ENCODE measurements at regions not wholly inside any gene's neighbourhood (a gene's known extent, or its start where the extent isn't known, plus 50 kb on each side); places are given as distances from the start of the nearest gene placed in this dataset.

- no peak for TF ChIP-seq CEBPB (IDR thresholded peaks at IDR 0.05)
- no peak for TF ChIP-seq TEAD4 (IDR thresholded peaks at IDR 0.05)
- TF ChIP-seq, protein P1, sequence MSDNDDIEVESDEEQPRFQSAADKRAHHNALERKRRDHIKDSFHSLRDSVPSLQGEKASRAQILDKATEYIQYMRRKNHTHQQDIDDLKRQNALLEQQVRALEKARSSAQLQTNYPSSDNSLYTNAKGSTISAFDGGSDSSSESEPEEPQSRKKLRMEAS (IDR thresholded peaks at IDR 0.05), result no peak
- no peak for TF ChIP-seq ZBTB7A (IDR thresholded peaks at IDR 0.05; ENCODE audit: low read depth)
- no peak for TF ChIP-seq EGR1 (IDR thresholded peaks at IDR 0.05)
- no peak for TF ChIP-seq CREB1 (IDR thresholded peaks at IDR 0.05; ENCODE audit: low read depth)
- TF ChIP-seq FOXM1 (IDR thresholded peaks at IDR 0.05; ENCODE audit: borderline replicate concordance, low read depth), result no peak
- TF ChIP-seq USF1 (IDR thresholded peaks at IDR 0.05), result no peak
- no peak for TF ChIP-seq NFIC (IDR thresholded peaks at IDR 0.05)
- no peak for TF ChIP-seq RAD21 (IDR thresholded peaks at IDR 0.05; ENCODE audit: low read depth)
Measured at GRCh38 chr7:91771921-91772815, 108.3 kb downstream of the MTERF1 start.

- TF ChIP-seq RAD21 (IDR thresholded peaks at IDR 0.05; ENCODE audit: low read depth), result no peak
- TF ChIP-seq YY1 (IDR thresholded peaks at IDR 0.05; ENCODE audit: low read depth), result no peak
- TF ChIP-seq NFIC (IDR thresholded peaks at IDR 0.05), result no peak
- TF ChIP-seq CEBPB (IDR thresholded peaks at IDR 0.05), result no peak
- no peak for TF ChIP-seq TCF12 (IDR thresholded peaks at IDR 0.05; ENCODE audit: low read depth)
- TF ChIP-seq, protein P1 (IDR thresholded peaks at IDR 0.05), result no peak
- no peak for TF ChIP-seq USF1 (IDR thresholded peaks at IDR 0.05)
- no peak for TF ChIP-seq TEAD4 (IDR thresholded peaks at IDR 0.05)
- no peak for TF ChIP-seq EGR1 (IDR thresholded peaks at IDR 0.05)
- TF ChIP-seq REST (IDR thresholded peaks at IDR 0.05; ENCODE audit: low read depth), result no peak
- no peak for TF ChIP-seq ZBTB7A (IDR thresholded peaks at IDR 0.05; ENCODE audit: low read depth)
- no peak for TF ChIP-seq EP300 (IDR thresholded peaks at IDR 0.05; ENCODE audit: borderline replicate concordance)
Measured at GRCh38 chr7:91776171-91776570, 104.3 kb downstream of the MTERF1 start.

GRCh38 chr7:91777522-91777921, 103.0 kb downstream of the MTERF1 start:
- TF ChIP-seq NFIC (IDR thresholded peaks at IDR 0.05) (no peak), ZBTB7A (IDR thresholded peaks at IDR 0.05; ENCODE audit: low read depth) (no peak), TEAD4 (IDR thresholded peaks at IDR 0.05) (no peak), TAF1 (IDR thresholded peaks at IDR 0.05; ENCODE audit: low read depth) (no peak), EGR1 (IDR thresholded peaks at IDR 0.05) (no peak), CEBPB (IDR thresholded peaks at IDR 0.05) (no peak), REST (IDR thresholded peaks at IDR 0.05; ENCODE audit: low read depth) (no peak), EP300 (IDR thresholded peaks at IDR 0.05; ENCODE audit: borderline replicate concordance) (no peak), RAD21 (IDR thresholded peaks at IDR 0.05; ENCODE audit: low read depth) (no peak), TCF12 (IDR thresholded peaks at IDR 0.05; ENCODE audit: low read depth) (no peak)

DNA sequence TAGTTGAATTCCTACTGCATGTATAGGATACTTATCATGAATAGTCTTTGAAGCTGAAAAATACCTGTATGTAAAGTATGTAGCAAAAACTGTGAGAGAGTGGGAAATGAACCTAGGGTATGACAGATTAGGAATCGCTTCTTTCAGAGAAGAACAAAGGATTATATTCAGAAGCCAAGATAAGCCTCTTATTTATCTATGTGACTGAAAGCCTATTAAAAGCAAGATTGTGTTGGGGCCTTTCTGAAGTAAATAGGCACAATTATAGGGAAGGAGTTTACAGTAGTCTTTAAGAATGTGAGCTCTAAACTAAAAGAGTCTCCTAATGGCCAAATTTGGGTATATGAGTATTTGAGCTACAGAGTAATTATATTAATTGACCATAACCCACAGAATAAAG, 102.1 kb downstream of the MTERF1 start:
- TF ChIP-seq FOXM1 (IDR thresholded peaks at IDR 0.05; ENCODE audit: borderline replicate concordance, low read depth) (no peak), TAF1 (IDR thresholded peaks at IDR 0.05; ENCODE audit: low read depth) (no peak), USF1 (IDR thresholded peaks at IDR 0.05) (no peak), ZBTB7A (IDR thresholded peaks at IDR 0.05; ENCODE audit: low read depth) (no peak), CEBPB (IDR thresholded peaks at IDR 0.05) (no peak), EP300 (IDR thresholded peaks at IDR 0.05; ENCODE audit: borderline replicate concordance) (no peak), YY1 (IDR thresholded peaks at IDR 0.05; ENCODE audit: low read depth) (no peak), REST (IDR thresholded peaks at IDR 0.05; ENCODE audit: low read depth) (no peak), TEAD4 (IDR thresholded peaks at IDR 0.05) (no peak), EGR1 (IDR thresholded peaks at IDR 0.05) (no peak), TCF12 (IDR thresholded peaks at IDR 0.05; ENCODE audit: low read depth) (no peak), NFIC (IDR thresholded peaks at IDR 0.05) (no peak), RAD21 (IDR thresholded peaks at IDR 0.05; ENCODE audit: low read depth) (no peak), CREB1 (IDR thresholded peaks at IDR 0.05; ENCODE audit: low read depth) (no peak)
- TF ChIP-seq, protein P1 (IDR thresholded peaks at IDR 0.05), result no peak

Measured in Ishikawa (cell line).